NOMO-1 treated with dmso at 0.1 percent for 144 hours (cell line): ENCODE measurements at regions not wholly inside any gene's neighbourhood (a gene's known extent, or its start where the extent isn't known, plus 50 kb on each side); places are given as distances from the start of the nearest gene placed in this dataset.

Experiments
- DNase-seq: peaks from one replicate; lab custom pipeline; 2025; ENCODE audit not compliant: unreplicated experiment; lab: John Stamatoyannopoulos, UW

DNA sequence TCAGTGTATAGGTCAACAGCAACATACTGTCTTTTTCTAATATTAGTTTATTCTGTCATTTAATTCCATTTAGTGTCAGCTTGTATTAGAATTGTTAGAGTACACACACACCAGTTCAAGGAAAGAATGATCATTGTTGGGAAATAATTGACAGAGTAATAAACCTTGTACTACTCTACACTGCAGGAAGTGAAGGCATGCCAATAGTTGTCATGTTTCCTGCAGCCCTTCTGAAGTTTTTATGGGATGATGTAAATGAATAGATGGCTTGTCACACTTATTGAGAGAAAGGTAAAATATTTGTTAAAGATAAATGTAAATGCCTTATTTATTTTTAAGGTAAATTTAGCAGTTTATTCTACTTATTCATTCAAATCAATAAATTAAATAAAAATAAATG is 306.9 kb upstream of the KLHL1 start:
- no peak for DNase-seq

DNA sequence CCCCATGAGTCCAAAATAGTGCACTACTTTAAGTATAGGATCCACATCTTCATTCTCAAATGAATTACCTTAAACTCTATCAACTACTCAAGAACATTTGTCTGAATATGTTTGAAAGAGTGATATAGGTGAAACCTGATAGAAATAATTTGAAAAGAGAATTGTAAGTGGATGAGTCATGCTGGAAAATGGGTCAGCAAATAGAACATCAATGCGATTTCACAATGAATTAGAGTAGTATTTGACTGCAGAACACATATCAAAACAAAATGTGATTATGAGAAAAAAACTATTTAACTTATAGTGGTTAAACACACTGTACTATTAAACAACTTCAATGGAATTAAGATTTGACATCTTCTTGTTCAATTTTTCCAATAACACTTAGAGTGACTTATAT is 300.6 kb upstream of the KLHL1 start:
- DNase-seq, result no peak

GRCh38 chr13:70407486-70407885 is 299.2 kb upstream of the KLHL1 start:
- no peak for DNase-seq

DNA sequence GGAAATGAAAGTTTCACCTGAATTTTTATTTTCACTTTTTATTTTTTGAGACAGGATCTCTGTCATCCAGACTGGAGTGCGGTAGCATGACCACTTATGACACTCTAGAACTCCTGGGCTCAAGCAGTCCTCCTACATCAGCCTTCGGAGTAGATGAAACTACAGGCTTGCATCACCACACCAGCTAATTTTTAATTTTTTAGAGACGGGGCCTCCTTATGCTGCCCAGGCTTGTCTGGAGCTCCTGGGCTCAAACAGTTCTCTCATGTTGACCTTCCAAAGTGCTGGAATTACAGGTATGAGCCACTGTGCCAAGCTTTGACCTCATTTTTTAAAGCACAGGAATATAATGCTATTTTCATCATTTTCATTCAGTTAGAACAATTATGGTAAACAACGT is 297.0 kb upstream of the KLHL1 start:
- no peak for DNase-seq

DNA sequence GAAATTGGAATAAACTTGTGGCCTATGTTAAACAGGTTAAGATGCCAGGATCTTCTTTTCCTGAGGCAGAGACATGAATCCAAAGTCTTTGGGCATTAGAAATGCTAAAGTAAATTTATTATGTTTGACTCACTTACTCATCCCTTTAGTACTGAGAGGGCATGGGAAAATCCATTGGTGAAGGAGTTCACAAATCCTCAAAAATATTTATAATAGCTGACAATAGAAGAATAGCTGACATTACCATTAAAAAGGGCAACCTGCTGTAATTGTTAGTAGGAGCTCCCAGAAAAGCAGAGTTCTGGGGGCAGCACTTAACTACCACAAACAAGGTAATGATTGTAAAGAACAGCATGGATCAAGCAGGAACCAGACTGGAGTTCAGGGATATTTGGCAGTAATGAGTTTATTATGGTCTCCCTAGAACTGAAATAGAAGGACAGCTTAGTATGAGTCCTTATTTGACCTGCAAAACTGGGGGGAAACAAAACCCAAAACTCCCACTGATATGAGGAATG is 285.8 kb upstream of the KLHL1 start:
- DNase-seq, result no peak

- no peak for DNase-seq
These were observed 283.4 kb upstream of the KLHL1 start for GRCh38 chr13:70391678-70392077.

DNA sequence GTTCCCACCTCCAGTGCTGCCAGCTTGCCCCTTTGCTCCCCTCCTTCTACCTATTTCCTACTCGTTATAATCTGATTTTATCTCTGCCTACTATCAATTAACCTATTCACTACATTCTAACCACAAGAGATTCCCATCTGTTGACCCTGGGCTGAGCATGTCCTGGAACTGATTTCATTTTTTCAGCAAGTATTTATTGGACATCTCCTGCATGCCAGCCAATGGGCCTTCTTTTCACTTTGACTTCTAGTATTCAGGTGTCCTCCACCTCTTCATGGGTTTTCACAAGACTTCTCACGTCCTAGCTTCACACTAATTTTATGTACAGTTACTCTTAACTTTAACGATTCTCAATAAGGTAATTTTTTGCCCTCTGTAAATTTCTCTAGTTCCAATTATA is 282.7 kb upstream of the KLHL1 start:
- no peak for DNase-seq

DNA sequence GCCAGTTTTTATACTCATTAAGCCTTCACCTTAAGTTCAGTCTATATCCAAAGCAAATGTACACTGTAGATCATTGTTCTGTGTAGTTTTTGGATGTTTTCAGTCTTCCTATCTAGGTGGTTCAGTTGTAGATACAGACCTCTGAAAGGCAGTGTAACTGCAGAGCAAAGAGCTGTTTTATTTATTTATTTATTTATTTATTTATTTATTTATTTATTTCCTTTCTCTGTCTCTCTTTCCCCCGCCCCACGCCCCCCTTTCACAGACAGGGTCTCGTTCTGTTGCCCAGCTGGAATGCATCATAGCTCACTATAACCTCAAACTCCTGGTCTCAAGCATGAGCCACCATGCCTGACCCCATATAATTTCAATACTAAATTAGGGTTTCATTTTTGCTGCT is 281.8 kb upstream of the KLHL1 start:
- DNase-seq, result no peak

DNA sequence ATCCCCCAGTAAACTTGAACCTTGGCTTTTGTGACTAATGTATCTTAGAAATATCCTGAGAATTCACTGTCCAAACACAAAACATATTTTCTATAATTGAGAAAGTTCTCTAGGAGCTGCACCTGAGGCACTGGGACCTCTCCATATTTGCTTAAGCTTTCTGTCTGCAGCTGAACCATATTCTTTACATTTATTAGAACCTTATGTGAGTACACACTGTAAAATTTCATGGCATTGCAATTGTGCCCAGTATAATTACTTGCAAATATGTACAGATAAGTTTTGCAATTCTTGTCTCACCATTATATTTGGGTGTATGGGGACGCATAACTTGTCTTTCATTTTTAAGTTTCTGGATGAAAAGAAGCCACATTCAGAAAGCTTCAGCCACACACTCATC is 280.7 kb upstream of the KLHL1 start:
- DNase-seq, result no peak

DNA sequence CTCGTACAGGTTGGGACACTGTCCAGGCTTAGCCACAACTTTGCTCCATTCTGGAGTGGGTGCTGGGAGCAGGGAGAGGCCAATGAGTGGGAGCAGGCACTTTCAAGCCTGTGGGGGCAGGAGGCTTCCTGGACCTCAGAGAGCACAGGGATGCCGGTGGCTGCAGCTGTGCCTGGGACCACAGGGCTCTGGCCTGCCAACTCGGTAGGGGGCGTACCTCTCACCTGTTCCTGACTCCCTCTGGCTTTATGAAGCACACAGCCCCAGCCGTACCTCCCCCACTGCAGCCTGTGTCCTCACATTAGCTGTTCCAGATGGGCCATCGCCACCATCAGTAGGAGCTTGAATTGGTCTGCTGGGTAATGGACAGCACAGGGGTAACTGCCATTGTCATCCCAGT is 278.7 kb upstream of the KLHL1 start:
- DNase-seq, result no peak

GRCh38 chr13:70385852-70386251 is 277.6 kb upstream of the KLHL1 start:
- DNase-seq, result no peak

GRCh38 chr13:70384156-70384555 is 275.9 kb upstream of the KLHL1 start:
- DNase-seq, result no peak

GRCh38 chr13:70380809-70381208 is 272.6 kb upstream of the KLHL1 start:
- DNase-seq, result no peak

GRCh38 chr13:70375718-70376117 is 267.5 kb upstream of the KLHL1 start:
- no peak for DNase-seq

GRCh38 chr13:70370924-70371323 is 262.7 kb upstream of the KLHL1 start:
- no peak for DNase-seq

GRCh38 chr13:70366720-70367119 is 258.5 kb upstream of the KLHL1 start:
- DNase-seq, result no peak

DNA sequence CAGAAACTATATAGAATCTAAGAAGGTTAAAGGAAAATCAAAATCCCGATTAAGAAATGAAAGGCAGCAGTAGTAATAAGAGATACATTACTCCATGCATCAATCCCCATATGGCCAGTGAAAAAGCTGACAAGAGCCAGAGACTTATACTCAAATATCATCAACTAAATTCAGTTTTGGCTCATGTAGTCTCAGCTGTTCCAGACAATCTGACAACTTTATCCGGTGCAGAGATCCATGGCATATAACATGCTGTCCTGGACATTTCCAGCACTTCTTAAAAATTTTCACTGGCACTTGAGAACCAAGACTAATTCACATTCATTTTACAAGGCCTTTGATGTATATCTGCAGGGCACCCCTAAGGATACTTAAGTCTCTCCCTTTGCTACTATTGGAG is 255.7 kb upstream of the KLHL1 start:
- no peak for DNase-seq

DNA sequence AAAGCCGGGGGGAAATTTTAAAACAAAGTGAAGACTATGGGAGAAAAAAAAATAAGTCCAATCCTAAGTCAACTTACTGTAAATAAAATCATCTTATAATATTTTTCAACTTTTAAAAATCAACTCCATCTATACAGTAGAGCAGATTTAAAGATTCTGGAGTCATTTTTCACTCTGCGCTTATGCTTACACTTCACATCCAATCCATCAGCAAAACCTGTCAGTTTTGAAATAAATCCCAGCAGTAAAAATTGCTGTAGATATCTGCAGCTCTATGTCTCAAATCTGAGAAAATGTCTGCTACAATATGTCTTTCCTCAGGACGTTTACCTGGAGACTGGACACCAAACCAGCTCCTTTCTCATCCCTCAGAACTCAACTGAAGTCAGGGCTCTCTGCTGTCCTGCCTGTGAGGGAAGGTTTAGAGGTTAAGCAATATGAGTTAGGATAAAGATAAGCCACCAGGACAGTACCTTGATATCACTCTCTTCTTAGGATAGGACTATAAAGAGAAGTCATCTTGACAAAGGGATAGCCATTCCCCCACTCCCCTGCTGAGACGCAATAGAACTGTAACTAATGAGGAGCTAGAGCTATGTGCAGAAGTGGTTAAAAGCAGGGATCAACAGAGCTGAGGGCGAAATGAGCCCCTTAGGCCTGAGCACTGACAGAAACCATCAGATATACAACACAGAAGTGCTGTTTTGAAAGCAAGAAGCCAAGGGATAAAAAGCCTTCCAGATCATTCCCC is 254.7 kb upstream of the KLHL1 start:
- no peak for DNase-seq

DNA sequence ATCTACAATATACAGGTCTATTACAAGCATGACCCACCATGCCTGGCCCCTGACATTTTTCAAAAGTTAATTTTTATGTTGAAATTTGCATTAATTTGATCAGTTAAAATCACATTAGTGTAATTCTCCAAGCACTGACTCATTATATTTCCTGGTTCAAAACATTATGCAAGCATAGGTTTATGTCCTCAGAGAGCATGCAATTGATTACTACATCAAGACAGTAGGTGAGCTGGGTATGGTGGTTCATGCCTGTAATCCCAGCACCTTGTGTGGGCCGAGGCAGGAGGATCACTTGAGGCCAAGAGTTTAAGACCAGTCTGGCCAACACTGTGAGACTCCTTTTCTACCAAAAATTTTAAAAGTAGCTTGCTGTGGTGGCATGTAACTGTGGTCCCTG is 248.8 kb upstream of the KLHL1 start:
- no peak for DNase-seq

- DNase-seq, result no peak
These were observed 244.8 kb upstream of the KLHL1 start for GRCh38 chr13:70353096-70353495.

GRCh38 chr13:70347947-70348620 is 239.8 kb upstream of the KLHL1 start:
- no peak for DNase-seq

DNA sequence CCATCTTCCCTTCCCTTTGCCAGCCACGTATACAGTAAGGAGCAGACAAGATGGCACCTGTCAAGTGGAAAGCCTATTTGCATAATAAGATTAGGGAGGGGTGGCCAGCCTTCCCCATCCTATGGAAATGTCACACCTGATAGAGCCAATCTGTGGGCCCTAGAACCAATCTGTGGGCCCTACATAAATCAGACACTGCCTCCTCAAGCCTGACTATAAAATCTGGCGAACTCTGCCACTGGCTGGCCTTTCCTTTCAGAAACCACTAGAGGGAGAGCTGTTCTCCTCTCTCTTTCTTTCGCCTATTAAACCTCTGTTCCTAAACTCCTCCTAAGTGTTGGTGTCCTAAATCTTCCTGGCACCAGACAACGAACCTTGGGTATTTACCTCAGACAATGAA is 231.5 kb upstream of the KLHL1 start:
- no peak for DNase-seq

GRCh38 chr13:70338609-70339008 is 230.4 kb upstream of the KLHL1 start:
- DNase-seq, result no peak
